Glutamatergic neuron (in vitro differentiated cells): ENCODE measurements at regions not wholly inside any gene's neighbourhood (a gene's known extent, or its start where the extent isn't known, plus 50 kb on each side); places are given as distances from the start of the nearest gene placed in this dataset.
"Not testable (repeated sequence)": the region's sequence is repeated elsewhere in the genome, so short reads cannot be mapped to it uniquely, and the experiment has no call there.

ENCODE experiments used
- DNase-seq: peaks from one replicate; pipeline ENCODE4 v3.0.0; 2022
- H3K27ac Mint-ChIP-seq: one replicate; pipeline ENCODE4 v1.8.0; 2020; ENCODE audit warnings: mild to moderate bottlenecking, mixed read lengths, inconsistent platforms; ENCODE audit not compliant: unreplicated experiment
- H3K27me3 Mint-ChIP-seq: one replicate; pipeline ENCODE4 v1.8.0; 2020; ENCODE audit warnings: mild to moderate bottlenecking, moderate library complexity, mixed read lengths, inconsistent platforms; ENCODE audit not compliant: unreplicated experiment
- H3K36me3 Mint-ChIP-seq: one replicate; pipeline ENCODE4 v1.8.0; 2020; ENCODE audit warnings: mild to moderate bottlenecking, mixed read lengths, inconsistent platforms; ENCODE audit not compliant: unreplicated experiment
- H3K4me1 Mint-ChIP-seq: one replicate; pipeline ENCODE4 v1.8.0; 2020; ENCODE audit warnings: mild to moderate bottlenecking, low read depth, mixed read lengths, inconsistent platforms; ENCODE audit not compliant: unreplicated experiment
- H3K4me3 Mint-ChIP-seq: one replicate; pipeline ENCODE4 v1.8.0; 2020; ENCODE audit warnings: mild to moderate bottlenecking, mixed read lengths, inconsistent platforms; ENCODE audit not compliant: unreplicated experiment
- H3K9me3 Mint-ChIP-seq: one replicate; pipeline ENCODE4 v1.8.0; 2020; ENCODE audit warnings: mild to moderate bottlenecking, moderate library complexity, mixed read lengths, inconsistent platforms; ENCODE audit not compliant: unreplicated experiment
- CTCF ChIP-seq: fragments of 200-600 bp; sonication (generic); IDR thresholded peaks from one replicate; pipeline ENCODE4 v1.5.0; 2021; ENCODE audit not compliant: partially characterized antibody, unreplicated experiment

GRCh38 chr11:106565326-106565725 lies 452.9 kb downstream of the GUCY1A2 start:
- DNase-seq, result no peak
- H3K36me3 Mint-ChIP-seq, result peaks cover 5% of the 10 kb centered on the region
- H3K27ac Mint-ChIP-seq, result no peak overlapping the region
- no peaks in the 10 kb centered on the region for H3K27me3 Mint-ChIP-seq
- no peak overlapping the region for H3K4me3 Mint-ChIP-seq
- no peaks in the 10 kb centered on the region for H3K4me1 Mint-ChIP-seq
- no peak for TF ChIP-seq CTCF
- H3K9me3 Mint-ChIP-seq, result no peaks in the 10 kb centered on the region

- Mint-ChIP-seq H3K36me3 (peaks cover 9% of the 10 kb centered on the region), H3K4me1 (no peaks in the 10 kb centered on the region), H3K9me3 (peaks cover 2% of the 10 kb centered on the region), H3K4me3 (no peak overlapping the region), H3K27me3 (no peaks in the 10 kb centered on the region), H3K27ac (no peak overlapping the region)
- TF ChIP-seq CTCF, result no peak
- no peak for DNase-seq
Measured at GRCh38 chr11:106568632-106569031, 449.6 kb downstream of the GUCY1A2 start.

GRCh38 chr11:106577384-106577783 lies 440.9 kb downstream of the GUCY1A2 start:
- H3K9me3 Mint-ChIP-seq, H3K27ac Mint-ChIP-seq, H3K4me3 Mint-ChIP-seq, H3K27me3 Mint-ChIP-seq, H3K4me1 Mint-ChIP-seq, DNase-seq: not testable (repeated sequence)
- peaks cover 18% of the 10 kb centered on the region for H3K36me3 Mint-ChIP-seq

GRCh38 chr11:106581399-106581798 lies 436.9 kb downstream of the GUCY1A2 start:
- Mint-ChIP-seq H3K36me3 (peaks cover 9% of the 10 kb centered on the region), H3K4me3 (no peak overlapping the region), H3K27me3 (no peaks in the 10 kb centered on the region), H3K9me3 (peaks cover 4% of the 10 kb centered on the region), H3K27ac (no peak overlapping the region), H3K4me1 (no peaks in the 10 kb centered on the region)
- no peak for TF ChIP-seq CTCF
- no peak for DNase-seq

GRCh38 chr11:106585061-106585460 lies 433.2 kb downstream of the GUCY1A2 start:
- Mint-ChIP-seq H3K27me3 (no peaks in the 10 kb centered on the region), H3K27ac (no peak overlapping the region)
- DNase-seq, result no peak

More at GRCh38 chr11:106585061-106585460, 433.2 kb downstream of the GUCY1A2 start:
- Mint-ChIP-seq H3K36me3 (no peaks in the 10 kb centered on the region), H3K4me3 (no peak overlapping the region), H3K9me3 (no peaks in the 10 kb centered on the region), H3K4me1 (no peaks in the 10 kb centered on the region)
- TF ChIP-seq CTCF, result no peak
